HG03378 (cell line): ENCODE measurements at regions not wholly inside any gene's neighbourhood (a gene's known extent, or its start where the extent isn't known, plus 50 kb on each side); places are given as distances from the start of the nearest gene placed in this dataset.

Experiments
- ATAC-seq: cut with Tn5 transposase; IDR thresholded peaks from one replicate; pipeline ENCODE4 v1.9.1; 2021; ENCODE audit warnings: mild to moderate bottlenecking, moderate library complexity; ENCODE audit not compliant: unreplicated experiment

GRCh38 chr5:124920909-124921666, 174.6 kb upstream of the ZNF608 start:
- peak; percentile 91 for ATAC-seq

DNA sequence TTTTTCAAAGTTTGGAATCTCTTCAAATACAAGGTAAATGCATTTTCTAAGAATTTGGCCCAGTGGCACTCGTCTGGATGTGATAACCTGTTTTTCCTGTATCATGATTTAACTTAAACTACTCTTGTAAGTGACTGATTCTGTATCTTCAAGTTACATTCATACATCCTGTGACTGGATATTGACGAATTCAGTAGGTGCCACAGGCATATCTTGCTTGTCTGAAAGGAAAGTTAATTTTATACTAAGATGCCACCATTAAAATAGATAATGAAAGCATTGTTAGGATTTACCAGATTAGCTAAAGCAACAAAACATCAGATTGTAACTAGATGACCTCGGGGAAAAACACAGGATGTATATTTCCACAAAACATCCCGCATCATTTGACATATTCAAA, 175.3 kb upstream of the ZNF608 start:
- ATAC-seq = peak; percentile 24

- no peak for ATAC-seq
These were observed 176.0 kb upstream of the ZNF608 start for GRCh38 chr5:124922255-124922975.

- no peak for ATAC-seq
These were observed 176.7 kb upstream of the ZNF608 start for GRCh38 chr5:124923131-124923530.

DNA sequence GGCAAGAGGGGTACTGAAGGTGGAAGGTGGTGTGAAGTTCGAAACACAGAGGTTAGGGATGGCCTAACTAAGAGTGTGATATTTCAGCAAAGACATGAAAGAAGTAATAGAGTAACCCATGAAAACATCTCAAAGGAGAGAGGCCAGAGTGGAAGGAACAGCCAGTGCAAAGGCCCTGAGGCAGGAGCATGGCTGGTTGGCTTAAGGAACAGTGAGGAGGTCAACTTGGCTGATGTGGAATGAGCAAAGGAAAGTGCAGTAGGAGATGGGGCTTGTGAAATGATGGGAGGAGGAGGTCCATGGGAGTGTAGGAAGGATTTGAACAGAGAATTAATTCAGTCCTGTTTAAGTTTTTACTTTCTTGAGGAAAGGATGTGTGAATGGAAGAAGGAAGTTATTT, 178.3 kb upstream of the ZNF608 start:
- ATAC-seq = no peak

- no peak for ATAC-seq
These were observed 181.3 kb upstream of the ZNF608 start for GRCh38 chr5:124927735-124928134.

GRCh38 chr5:124929000-124929399, 182.6 kb upstream of the ZNF608 start:
- ATAC-seq = no peak

- no peak for ATAC-seq
These were observed 186.6 kb upstream of the ZNF608 start for GRCh38 chr5:124932791-124933600.

- ATAC-seq = peak; percentile 75
These were observed 188.6 kb upstream of the ZNF608 start for GRCh38 chr5:124935065-124935464.

DNA sequence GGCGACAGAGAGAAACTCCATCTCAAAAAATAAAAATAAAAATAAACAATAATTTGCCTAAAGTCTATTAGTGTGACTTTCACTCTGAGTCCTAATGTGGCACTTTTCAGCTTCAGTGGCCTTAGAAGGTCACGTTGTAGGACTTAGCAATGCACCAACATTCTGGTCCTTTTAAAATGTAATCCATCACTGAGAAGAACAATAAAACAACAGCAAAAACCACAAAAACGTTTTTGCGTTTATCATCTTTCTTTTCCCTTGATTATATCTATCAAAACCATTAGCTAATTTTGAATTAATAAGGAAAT, 190.1 kb upstream of the ZNF608 start:
- ATAC-seq = peak; percentile 52

- ATAC-seq = no peak
These were observed 194.9 kb upstream of the ZNF608 start for GRCh38 chr5:124941051-124942049.

GRCh38 chr5:124948062-124948753, 201.8 kb upstream of the ZNF608 start:
- no peak for ATAC-seq

DNA sequence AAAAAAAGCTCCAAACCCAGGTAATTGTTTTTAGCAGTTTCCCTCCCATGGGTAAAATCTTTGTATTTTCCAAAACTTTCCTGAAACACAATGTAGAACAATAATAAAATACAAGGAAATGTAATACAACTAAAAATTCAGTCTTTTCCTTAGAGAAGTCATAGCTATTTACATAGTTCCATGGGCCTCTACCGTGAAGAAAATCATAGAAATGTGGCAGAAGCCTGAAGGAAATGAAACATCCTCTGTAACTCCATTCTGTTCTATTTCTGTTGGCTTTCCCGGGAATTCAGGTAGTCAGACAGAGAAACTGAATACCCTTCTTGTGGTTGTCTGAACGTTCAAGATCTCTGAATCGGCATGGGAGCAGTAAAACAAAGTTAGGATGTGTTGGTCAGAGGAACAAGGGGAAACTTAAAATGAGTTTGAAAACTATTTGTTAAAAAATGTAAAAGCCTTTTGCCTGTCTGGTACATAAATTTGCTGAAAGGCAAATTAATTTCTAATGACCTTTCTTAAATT, 202.4 kb upstream of the ZNF608 start:
- ATAC-seq = no peak

DNA sequence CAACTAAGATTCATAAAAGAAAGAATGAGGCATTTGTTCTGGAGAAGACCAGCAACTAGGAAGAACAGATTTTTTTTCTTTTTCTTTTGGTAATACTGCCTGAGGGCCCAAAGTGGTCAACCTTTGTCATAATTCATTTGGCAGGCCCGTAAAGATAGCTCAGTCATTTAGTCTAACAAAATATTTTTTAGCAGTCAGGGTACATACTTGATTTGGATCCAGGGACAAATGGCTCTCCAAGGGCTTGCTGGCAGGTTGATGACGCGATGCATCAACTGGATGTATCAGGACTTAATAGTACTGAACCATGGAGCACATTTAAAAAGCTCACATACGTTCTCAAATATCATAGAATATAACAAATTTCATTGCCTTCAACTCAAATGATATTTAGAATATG, 203.4 kb upstream of the ZNF608 start:
- no peak for ATAC-seq

- no peak for ATAC-seq
These were observed 204.7 kb upstream of the ZNF608 start for GRCh38 chr5:124951105-124951504.

DNA sequence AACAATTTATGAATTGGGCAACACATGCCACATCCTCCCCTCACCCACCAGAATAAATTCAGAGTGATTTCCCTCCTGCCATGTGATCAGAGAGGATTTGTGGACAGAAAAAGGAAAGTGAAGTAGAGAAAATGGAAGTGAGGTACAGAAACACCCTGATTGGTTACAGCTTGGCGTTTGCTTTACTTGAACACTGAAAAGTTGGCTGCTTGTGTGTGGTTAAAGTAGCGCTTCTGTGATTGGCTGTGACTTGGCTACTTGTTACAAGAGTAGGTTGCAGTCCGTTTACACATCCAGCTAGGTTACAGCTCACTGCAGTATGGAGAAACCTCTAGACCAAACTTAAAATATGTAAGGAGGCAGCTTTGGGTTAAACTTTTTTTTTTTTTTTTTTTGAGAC, 205.2 kb upstream of the ZNF608 start:
- ATAC-seq = peak; percentile 66

DNA sequence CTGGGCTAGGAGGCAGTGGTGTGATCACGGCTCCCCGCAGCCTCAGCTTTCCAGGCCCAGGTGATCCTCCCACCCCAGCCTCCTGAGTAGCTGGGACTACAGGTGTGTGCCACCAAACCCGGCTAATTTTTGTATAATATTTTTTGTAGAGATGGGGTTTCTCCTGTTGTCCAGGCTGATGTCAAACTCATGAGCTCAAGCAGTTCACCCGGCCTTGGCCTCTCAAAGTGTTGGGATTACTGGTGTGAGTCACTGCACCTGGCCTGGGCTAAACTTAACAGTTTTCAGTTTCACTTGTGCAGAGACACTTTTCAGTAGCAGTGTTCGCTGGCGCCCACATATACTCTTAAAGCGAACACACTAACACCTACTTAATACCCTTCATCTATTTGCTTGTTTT, 205.6 kb upstream of the ZNF608 start:
- peak; percentile 92 for ATAC-seq

GRCh38 chr5:124952566-124952965, 206.1 kb upstream of the ZNF608 start:
- ATAC-seq = peak; percentile 58

DNA sequence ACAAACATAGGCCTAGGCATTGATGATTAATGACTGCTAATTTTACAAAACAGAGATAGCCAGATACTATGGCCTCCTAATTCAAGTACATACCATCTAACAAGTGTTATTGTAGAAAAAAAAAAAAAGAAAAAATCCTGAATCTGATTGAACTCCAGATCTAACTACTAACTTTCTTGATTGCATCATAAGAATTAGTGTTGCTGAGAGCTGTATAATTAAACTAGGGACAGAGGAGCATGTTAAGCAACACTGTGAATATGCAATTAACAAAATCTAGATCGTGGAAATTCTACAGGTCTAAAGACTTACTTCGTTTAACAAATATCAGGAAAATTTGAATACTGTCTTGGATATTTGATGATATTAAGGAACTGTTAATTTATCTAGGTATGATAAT, 208.3 kb upstream of the ZNF608 start:
- no peak for ATAC-seq
